ENCODE measurements at regions not wholly inside any gene's neighbourhood (a gene's known extent, or its start where the extent isn't known, plus 50 kb on each side); places are given as distances from the start of the nearest gene placed in this dataset.

DNA sequence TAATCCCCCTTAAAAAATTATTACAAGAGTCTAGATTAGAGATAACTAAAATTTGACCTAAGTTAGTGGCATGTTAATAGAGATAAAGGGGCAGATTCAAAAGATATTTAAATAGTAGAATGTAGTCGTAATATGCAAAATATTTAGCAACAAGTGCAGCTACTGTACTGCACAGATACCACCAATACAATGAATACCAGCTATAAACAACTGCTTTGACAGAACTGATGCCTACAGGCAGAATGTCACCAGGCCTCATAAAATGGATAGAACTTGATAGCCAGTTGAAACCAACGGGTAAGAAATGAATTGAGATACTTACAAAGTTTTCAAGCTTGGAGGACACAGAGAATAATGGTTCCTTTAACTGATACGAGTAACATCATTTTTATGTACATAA, 249.3 kb upstream of the VEPH1 start:
- no peaks in the 10 kb centered on the region for H3K79me2 ChIP-seq (replicated peaks; ENCODE audit: insufficient read depth, low read length)
- no peaks in the 10 kb centered on the region for H3K9me3 ChIP-seq (ENCODE audit: low read length)
- TF ChIP-seq POLR2AphosphoS5 (IDR thresholded peaks at IDR 0.05) (no peak), TAF1 (IDR thresholded peaks at IDR 0.05; ENCODE audit: low read depth) (no peak), MXI1 (conservative IDR thresholded peaks at IDR 0.05; ENCODE audit: poor library complexity, severe bottlenecking) (no peak), EZH2 (IDR thresholded peaks at IDR 0.05; ENCODE audit: borderline replicate concordance, insufficient read depth, low read length, poor library complexity, severe bottlenecking) (no peak), EP300 (conservative IDR thresholded peaks at IDR 0.05; ENCODE audit: poor library complexity, severe bottlenecking) (no peak), RAD21 (conservative IDR thresholded peaks at IDR 0.05) (no peak), SMC3 (conservative IDR thresholded peaks at IDR 0.05; ENCODE audit: poor library complexity) (no peak)
- TF ChIP-seq, protein P1, sequence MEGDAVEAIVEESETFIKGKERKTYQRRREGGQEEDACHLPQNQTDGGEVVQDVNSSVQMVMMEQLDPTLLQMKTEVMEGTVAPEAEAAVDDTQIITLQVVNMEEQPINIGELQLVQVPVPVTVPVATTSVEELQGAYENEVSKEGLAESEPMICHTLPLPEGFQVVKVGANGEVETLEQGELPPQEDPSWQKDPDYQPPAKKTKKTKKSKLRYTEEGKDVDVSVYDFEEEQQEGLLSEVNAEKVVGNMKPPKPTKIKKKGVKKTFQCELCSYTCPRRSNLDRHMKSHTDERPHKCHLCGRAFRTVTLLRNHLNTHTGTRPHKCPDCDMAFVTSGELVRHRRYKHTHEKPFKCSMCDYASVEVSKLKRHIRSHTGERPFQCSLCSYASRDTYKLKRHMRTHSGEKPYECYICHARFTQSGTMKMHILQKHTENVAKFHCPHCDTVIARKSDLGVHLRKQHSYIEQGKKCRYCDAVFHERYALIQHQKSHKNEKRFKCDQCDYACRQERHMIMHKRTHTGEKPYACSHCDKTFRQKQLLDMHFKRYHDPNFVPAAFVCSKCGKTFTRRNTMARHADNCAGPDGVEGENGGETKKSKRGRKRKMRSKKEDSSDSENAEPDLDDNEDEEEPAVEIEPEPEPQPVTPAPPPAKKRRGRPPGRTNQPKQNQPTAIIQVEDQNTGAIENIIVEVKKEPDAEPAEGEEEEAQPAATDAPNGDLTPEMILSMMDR (IDR thresholded peaks at IDR 0.05; ENCODE audit: poor library complexity, severe bottlenecking), result no peak
- TF ChIP-seq, protein P2, sequence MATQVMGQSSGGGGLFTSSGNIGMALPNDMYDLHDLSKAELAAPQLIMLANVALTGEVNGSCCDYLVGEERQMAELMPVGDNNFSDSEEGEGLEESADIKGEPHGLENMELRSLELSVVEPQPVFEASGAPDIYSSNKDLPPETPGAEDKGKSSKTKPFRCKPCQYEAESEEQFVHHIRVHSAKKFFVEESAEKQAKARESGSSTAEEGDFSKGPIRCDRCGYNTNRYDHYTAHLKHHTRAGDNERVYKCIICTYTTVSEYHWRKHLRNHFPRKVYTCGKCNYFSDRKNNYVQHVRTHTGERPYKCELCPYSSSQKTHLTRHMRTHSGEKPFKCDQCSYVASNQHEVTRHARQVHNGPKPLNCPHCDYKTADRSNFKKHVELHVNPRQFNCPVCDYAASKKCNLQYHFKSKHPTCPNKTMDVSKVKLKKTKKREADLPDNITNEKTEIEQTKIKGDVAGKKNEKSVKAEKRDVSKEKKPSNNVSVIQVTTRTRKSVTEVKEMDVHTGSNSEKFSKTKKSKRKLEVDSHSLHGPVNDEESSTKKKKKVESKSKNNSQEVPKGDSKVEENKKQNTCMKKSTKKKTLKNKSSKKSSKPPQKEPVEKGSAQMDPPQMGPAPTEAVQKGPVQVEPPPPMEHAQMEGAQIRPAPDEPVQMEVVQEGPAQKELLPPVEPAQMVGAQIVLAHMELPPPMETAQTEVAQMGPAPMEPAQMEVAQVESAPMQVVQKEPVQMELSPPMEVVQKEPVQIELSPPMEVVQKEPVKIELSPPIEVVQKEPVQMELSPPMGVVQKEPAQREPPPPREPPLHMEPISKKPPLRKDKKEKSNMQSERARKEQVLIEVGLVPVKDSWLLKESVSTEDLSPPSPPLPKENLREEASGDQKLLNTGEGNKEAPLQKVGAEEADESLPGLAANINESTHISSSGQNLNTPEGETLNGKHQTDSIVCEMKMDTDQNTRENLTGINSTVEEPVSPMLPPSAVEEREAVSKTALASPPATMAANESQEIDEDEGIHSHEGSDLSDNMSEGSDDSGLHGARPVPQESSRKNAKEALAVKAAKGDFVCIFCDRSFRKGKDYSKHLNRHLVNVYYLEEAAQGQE (IDR thresholded peaks at IDR 0.05; ENCODE audit: borderline replicate concordance), result no peak
- peaks cover 7% of the 10 kb centered on the region for H3F3A ChIP-seq (ENCODE audit: insufficient read depth, low read length, poor library complexity, severe bottlenecking)
- H3K27me3 ChIP-seq (ENCODE audit: insufficient read depth, low read depth, low read length), result no peaks in the 10 kb centered on the region
- H2AFZ ChIP-seq (ENCODE audit: low read depth, low read length), result no peak overlapping the region
- peak overlapping the region; percentile 11 for H3K9ac ChIP-seq (ENCODE audit: low read length)
- H3K4me3 ChIP-seq (ENCODE audit: low read length), result peak overlapping the region; percentile 53
- H4K20me1 ChIP-seq (ENCODE audit: insufficient read depth), result no peaks in the 10 kb centered on the region
- H3K36me3 ChIP-seq (ENCODE audit: insufficient read depth, low read length), result no peaks in the 10 kb centered on the region
- no peaks in the 10 kb centered on the region for H3K9me2 ChIP-seq (ENCODE audit: insufficient read depth, low read length)
- H3K27ac ChIP-seq (ENCODE audit: low read length), result peak overlapping the region; percentile 82
- H3K4me2 ChIP-seq (ENCODE audit: low read length), result peak overlapping the region; percentile 34

- H3K9ac ChIP-seq (ENCODE audit: low read length), result no peak overlapping the region
- no peak overlapping the region for H2AFZ ChIP-seq (ENCODE audit: low read depth, low read length)
- H3K36me3 ChIP-seq (ENCODE audit: insufficient read depth, low read length), result no peaks in the 10 kb centered on the region
- H3K4me3 ChIP-seq (ENCODE audit: low read length), result no peak overlapping the region
- no peaks in the 10 kb centered on the region for H3K79me2 ChIP-seq (replicated peaks; ENCODE audit: insufficient read depth, low read length)
- no peak overlapping the region for H3K27ac ChIP-seq (ENCODE audit: low read length)
- H3F3A ChIP-seq (ENCODE audit: insufficient read depth, low read length, poor library complexity, severe bottlenecking), result peaks cover 7% of the 10 kb centered on the region
- no peak overlapping the region for H3K4me2 ChIP-seq (ENCODE audit: low read length)
- H3K9me2 ChIP-seq (ENCODE audit: insufficient read depth, low read length), result no peaks in the 10 kb centered on the region
- no peaks in the 10 kb centered on the region for H4K20me1 ChIP-seq (ENCODE audit: insufficient read depth)
- TF ChIP-seq, protein P1 (IDR thresholded peaks at IDR 0.05; ENCODE audit: poor library complexity, severe bottlenecking), result no peak
- TF ChIP-seq EP300 (conservative IDR thresholded peaks at IDR 0.05; ENCODE audit: poor library complexity, severe bottlenecking) (no peak), MXI1 (conservative IDR thresholded peaks at IDR 0.05; ENCODE audit: poor library complexity, severe bottlenecking) (no peak), SMC3 (conservative IDR thresholded peaks at IDR 0.05; ENCODE audit: poor library complexity) (no peak)
- TF ChIP-seq, protein P2 (IDR thresholded peaks at IDR 0.05; ENCODE audit: borderline replicate concordance), result no peak
- H3K9me3 ChIP-seq (ENCODE audit: low read length), result no peaks in the 10 kb centered on the region
- no peaks in the 10 kb centered on the region for H3K27me3 ChIP-seq (ENCODE audit: insufficient read depth, low read depth, low read length)
Observed at GRCh38 chr3:157751386-157751785, 248.2 kb upstream of the VEPH1 start.
